Erythroblast (primary cell): ENCODE measurements at regions not wholly inside any gene's neighbourhood (a gene's known extent, or its start where the extent isn't known, plus 50 kb on each side); places are given as distances from the start of the nearest gene placed in this dataset.

Experiments
- GATA1 ChIP-seq: IDR thresholded peaks from 2 replicates; pipeline ENCODE4 v1.6.1; 2011; ENCODE audit warnings: low read depth, mild to moderate bottlenecking, control low read depth, low read length, moderate library complexity
- POLR2A ChIP-seq: IDR thresholded peaks from 2 replicates; pipeline ENCODE4 v1.6.1; 2011; ENCODE audit warnings: mild to moderate bottlenecking, low read length

- TF ChIP-seq POLR2A, result no peak
- no peak for TF ChIP-seq GATA1
Observed at GRCh38 chr9:78807286-78807685, 510.4 kb downstream of the PSAT1 start.
